ENCODE measurements at regions not wholly inside any gene's neighbourhood (a gene's known extent, or its start where the extent isn't known, plus 50 kb on each side); places are given as distances from the start of the nearest gene placed in this dataset.
"Not testable (repeated sequence)": the region's sequence is repeated elsewhere in the genome, so short reads cannot be mapped to it uniquely, and the experiment has no call there.

GRCh38 chr4:100657187-100657586 lies 139.4 kb upstream of the EMCN start:
- no peaks in the 10 kb centered on the region for H3K4me1 Mint-ChIP-seq (ENCODE audit: low read depth)
- H3K27me3 Mint-ChIP-seq (ENCODE audit: insufficient read depth), result no peaks in the 10 kb centered on the region
- intact Hi-C loops (cut with micrococcal nuclease), result no loop called here
- no peak overlapping the region for H3K4me3 Mint-ChIP-seq
- no peaks in the 10 kb centered on the region for H3K9me3 Mint-ChIP-seq
- no peak for DNase-seq (ENCODE audit: low spot score)
- H3K36me3 Mint-ChIP-seq (ENCODE audit: low read depth), result no peaks in the 10 kb centered on the region
- H3K27ac Mint-ChIP-seq, result no peak overlapping the region

DNA sequence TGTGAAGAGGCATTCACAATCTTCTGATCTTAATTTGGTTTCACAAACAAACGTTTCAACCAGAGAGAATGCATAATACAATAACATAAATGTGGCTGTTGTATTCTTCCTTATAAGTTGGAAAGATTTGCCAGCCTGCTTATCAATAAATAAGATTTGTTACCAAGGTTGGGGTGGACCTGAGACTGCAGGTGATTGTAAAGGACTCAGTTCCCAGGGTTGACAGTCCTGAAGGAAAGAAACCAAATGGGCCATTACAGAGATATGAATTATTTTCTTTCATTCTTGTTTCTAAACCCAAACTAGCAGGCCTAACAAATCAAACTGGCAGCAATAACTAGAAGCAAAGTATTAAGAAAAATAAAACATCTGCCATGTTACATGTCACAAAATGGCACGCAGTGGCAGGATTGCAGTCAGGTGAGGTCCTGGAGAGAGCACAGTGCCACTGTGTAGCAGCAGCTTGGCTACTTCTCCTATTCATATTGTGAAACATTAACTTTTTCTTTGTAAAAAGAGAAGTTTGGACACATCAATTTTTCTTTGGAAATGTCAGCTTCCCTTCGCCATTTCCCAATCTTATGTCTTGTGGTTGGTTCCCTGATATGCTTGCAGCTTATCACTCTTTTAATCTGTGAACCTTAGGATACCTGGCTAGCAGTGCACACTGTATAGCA lies 133.8 kb upstream of the EMCN start:
- Mint-ChIP-seq H3K4me1 (ENCODE audit: low read depth) (no peaks in the 10 kb centered on the region), H3K36me3 (ENCODE audit: low read depth) (no peaks in the 10 kb centered on the region), H3K27me3 (ENCODE audit: insufficient read depth) (no peaks in the 10 kb centered on the region), H3K9me3 (no peaks in the 10 kb centered on the region), H3K27ac (no peak overlapping the region), H3K4me3 (no peak overlapping the region)
- DNase-seq (ENCODE audit: low spot score), result no peak
- intact Hi-C loops (cut with micrococcal nuclease), result no loop called here

GRCh38 chr4:100649417-100649816 lies 131.6 kb upstream of the EMCN start:
- Mint-ChIP-seq H3K27me3 (ENCODE audit: insufficient read depth) (no peaks in the 10 kb centered on the region), H3K9me3 (no peaks in the 10 kb centered on the region), H3K27ac (no peak overlapping the region), H3K36me3 (ENCODE audit: low read depth) (no peaks in the 10 kb centered on the region), H3K4me3 (no peak overlapping the region), H3K4me1 (ENCODE audit: low read depth) (no peaks in the 10 kb centered on the region)
- intact Hi-C loops (cut with micrococcal nuclease), result no loop called here
- no peak for DNase-seq (ENCODE audit: low spot score)

DNA sequence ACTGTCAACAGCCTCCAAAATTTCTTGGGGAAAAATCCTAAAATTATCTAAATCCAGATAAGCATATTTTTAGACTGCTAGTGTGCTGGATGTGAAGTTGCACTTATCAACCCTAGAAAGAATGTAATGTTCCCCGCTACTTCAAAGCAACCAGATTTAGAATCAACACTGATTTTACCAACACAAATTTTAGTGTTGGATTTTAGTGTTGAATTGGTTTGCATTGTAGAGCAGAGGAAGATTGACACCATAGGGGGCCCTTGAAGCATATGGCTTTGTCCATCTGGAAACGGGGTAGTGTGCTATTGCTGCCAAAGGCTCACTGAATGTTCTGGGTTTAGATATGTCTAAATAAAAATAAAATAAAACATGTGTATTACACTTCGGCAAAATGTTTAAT lies 126.3 kb upstream of the EMCN start:
- H3K36me3 Mint-ChIP-seq (ENCODE audit: low read depth), result no peaks in the 10 kb centered on the region
- no peak for DNase-seq (ENCODE audit: low spot score)
- no peaks in the 10 kb centered on the region for H3K4me1 Mint-ChIP-seq (ENCODE audit: low read depth)
- intact Hi-C loops (cut with micrococcal nuclease), result no loop called here
- no peak overlapping the region for H3K4me3 Mint-ChIP-seq
- no peak overlapping the region for H3K27ac Mint-ChIP-seq
- no peaks in the 10 kb centered on the region for H3K27me3 Mint-ChIP-seq (ENCODE audit: insufficient read depth)
- no peaks in the 10 kb centered on the region for H3K9me3 Mint-ChIP-seq

- H3K4me1 Mint-ChIP-seq (ENCODE audit: low read depth), result no peaks in the 10 kb centered on the region
- no peak overlapping the region for H3K27ac Mint-ChIP-seq
- H3K4me3 Mint-ChIP-seq, result no peak overlapping the region
- no peak for DNase-seq (ENCODE audit: low spot score)
- no peaks in the 10 kb centered on the region for H3K27me3 Mint-ChIP-seq (ENCODE audit: insufficient read depth)
- intact Hi-C loops (cut with micrococcal nuclease), result no loop called here
- no peaks in the 10 kb centered on the region for H3K9me3 Mint-ChIP-seq
- no peaks in the 10 kb centered on the region for H3K36me3 Mint-ChIP-seq (ENCODE audit: low read depth)
Measured at GRCh38 chr4:100641336-100641735, 123.5 kb upstream of the EMCN start.

DNA sequence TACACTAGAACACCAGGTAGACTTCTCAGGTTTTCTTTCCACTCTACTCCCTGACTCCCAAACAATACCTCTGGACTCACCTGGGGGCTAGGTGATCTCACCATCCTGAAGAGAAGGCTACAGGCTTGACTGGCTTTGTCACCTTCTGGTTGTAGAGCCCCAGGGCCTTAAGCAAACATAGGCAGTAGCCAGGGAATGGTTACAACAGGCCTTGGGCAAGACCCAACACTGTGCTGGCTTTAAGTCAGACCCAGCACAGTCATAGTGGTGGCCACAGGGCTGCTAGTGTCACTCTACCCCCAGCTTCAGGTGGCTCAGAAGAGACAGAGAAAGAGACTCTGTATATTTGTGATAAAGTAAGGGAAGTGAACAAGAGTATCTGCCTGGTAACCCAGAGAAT lies 118.1 kb upstream of the EMCN start:
- no peak overlapping the region for H3K27ac Mint-ChIP-seq
- H3K4me3 Mint-ChIP-seq, result no peak overlapping the region
- intact Hi-C loops (cut with micrococcal nuclease), result no loop called here
- no peaks in the 10 kb centered on the region for H3K4me1 Mint-ChIP-seq (ENCODE audit: low read depth)
- DNase-seq (ENCODE audit: low spot score), result no peak
- H3K36me3 Mint-ChIP-seq (ENCODE audit: low read depth), result no peaks in the 10 kb centered on the region
- H3K9me3 Mint-ChIP-seq, result no peaks in the 10 kb centered on the region
- no peaks in the 10 kb centered on the region for H3K27me3 Mint-ChIP-seq (ENCODE audit: insufficient read depth)

GRCh38 chr4:100633269-100633668 lies 115.4 kb upstream of the EMCN start:
- no peaks in the 10 kb centered on the region for H3K36me3 Mint-ChIP-seq (ENCODE audit: low read depth)
- H3K27me3 Mint-ChIP-seq (ENCODE audit: insufficient read depth), result no peaks in the 10 kb centered on the region
- no peak for DNase-seq (ENCODE audit: low spot score)
- H3K9me3 Mint-ChIP-seq, result no peaks in the 10 kb centered on the region
- H3K4me1 Mint-ChIP-seq (ENCODE audit: low read depth), result no peaks in the 10 kb centered on the region
- H3K27ac Mint-ChIP-seq, result no peak overlapping the region
- intact Hi-C loops (cut with micrococcal nuclease), result no loop called here
- H3K4me3 Mint-ChIP-seq, result no peak overlapping the region

DNA sequence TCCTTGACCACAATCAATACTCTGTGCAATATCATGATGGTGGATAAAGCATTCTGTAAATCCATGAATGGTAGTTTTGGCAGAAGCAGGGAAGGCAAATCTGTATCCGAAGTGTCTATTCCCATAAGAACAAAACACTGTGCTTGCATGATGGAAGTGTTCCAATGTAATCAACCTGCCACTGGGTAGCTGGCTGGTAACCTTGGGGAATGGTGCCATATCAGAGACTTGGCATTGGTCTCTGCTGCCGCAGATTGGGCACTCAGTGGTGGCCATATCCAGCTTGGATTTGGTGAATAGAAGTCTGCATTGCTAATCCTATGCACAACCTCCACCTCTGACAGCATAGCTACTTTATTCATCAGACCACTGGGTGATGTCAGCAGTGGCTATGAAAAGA lies 114.3 kb upstream of the EMCN start:
- no peaks in the 10 kb centered on the region for H3K27me3 Mint-ChIP-seq (ENCODE audit: insufficient read depth)
- no peaks in the 10 kb centered on the region for H3K4me1 Mint-ChIP-seq (ENCODE audit: low read depth)
- H3K27ac Mint-ChIP-seq, result no peak overlapping the region
- H3K36me3 Mint-ChIP-seq (ENCODE audit: low read depth), result no peaks in the 10 kb centered on the region
- intact Hi-C loops (cut with micrococcal nuclease), result no loop called here
- DNase-seq (ENCODE audit: low spot score), result no peak
- H3K4me3 Mint-ChIP-seq, result no peak overlapping the region
- no peaks in the 10 kb centered on the region for H3K9me3 Mint-ChIP-seq

GRCh38 chr4:100631281-100631968 lies 113.6 kb upstream of the EMCN start:
- no peak overlapping the region for H3K4me3 Mint-ChIP-seq
- no peaks in the 10 kb centered on the region for H3K4me1 Mint-ChIP-seq (ENCODE audit: low read depth)
- no peak overlapping the region for H3K27ac Mint-ChIP-seq
- no peak for DNase-seq (ENCODE audit: low spot score)
- no peaks in the 10 kb centered on the region for H3K36me3 Mint-ChIP-seq (ENCODE audit: low read depth)
- intact Hi-C loops (cut with micrococcal nuclease), result no loop called here
- no peaks in the 10 kb centered on the region for H3K27me3 Mint-ChIP-seq (ENCODE audit: insufficient read depth)
- no peaks in the 10 kb centered on the region for H3K9me3 Mint-ChIP-seq

DNA sequence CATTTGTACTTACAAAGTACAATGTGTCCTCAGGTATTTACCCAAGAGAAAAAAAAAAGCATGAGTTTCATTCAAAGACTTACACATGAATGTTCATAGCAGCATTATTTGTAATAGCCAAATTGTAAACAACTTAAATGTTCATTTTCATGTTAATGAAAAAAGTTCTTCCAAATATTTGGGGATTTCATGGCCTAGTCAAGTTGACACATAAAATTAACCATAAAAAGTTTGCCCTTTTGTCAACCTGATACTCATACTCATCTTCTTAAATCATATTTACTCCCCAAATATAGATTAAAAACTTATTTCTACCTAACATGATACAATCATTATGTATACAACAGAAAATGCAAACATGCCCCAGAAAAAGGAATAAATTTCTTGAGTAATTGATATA lies 112.5 kb upstream of the EMCN start:
- H3K9me3 Mint-ChIP-seq, result peaks cover 1% of the 10 kb centered on the region
- no peaks in the 10 kb centered on the region for H3K36me3 Mint-ChIP-seq (ENCODE audit: low read depth)
- H3K4me3 Mint-ChIP-seq, result no peak overlapping the region
- no peak for DNase-seq (ENCODE audit: low spot score)
- no peaks in the 10 kb centered on the region for H3K27me3 Mint-ChIP-seq (ENCODE audit: insufficient read depth)
- no peaks in the 10 kb centered on the region for H3K4me1 Mint-ChIP-seq (ENCODE audit: low read depth)
- no peak overlapping the region for H3K27ac Mint-ChIP-seq
- intact Hi-C loops (cut with micrococcal nuclease), result no loop called here

DNA sequence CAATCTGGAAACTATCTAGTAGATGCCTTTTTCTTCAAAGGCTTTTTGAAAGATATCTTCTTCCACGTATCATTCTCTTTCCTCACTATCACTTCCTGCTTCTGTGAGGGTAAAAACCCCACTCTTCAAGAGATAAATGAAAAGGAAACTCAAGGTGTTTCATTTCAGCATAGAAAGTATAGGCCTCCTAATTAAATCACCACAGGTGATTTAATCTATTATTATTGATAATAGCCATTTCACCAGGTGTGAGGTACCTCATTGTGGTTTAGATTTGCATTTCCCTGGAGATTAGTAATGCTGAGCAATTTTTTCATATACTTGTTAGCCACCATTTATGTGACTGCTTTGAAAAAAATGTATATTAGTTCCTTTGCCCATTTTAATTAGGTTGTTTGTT lies 92.0 kb upstream of the EMCN start:
- no peaks in the 10 kb centered on the region for H3K9me3 Mint-ChIP-seq
- no peaks in the 10 kb centered on the region for H3K27me3 Mint-ChIP-seq (ENCODE audit: insufficient read depth)
- DNase-seq (ENCODE audit: low spot score), result no peak
- no peaks in the 10 kb centered on the region for H3K36me3 Mint-ChIP-seq (ENCODE audit: low read depth)
- H3K4me3 Mint-ChIP-seq, result no peak overlapping the region
- H3K27ac Mint-ChIP-seq, result no peak overlapping the region
- H3K4me1 Mint-ChIP-seq (ENCODE audit: low read depth), result no peaks in the 10 kb centered on the region
- intact Hi-C loops (cut with micrococcal nuclease), result no loop called here

DNA sequence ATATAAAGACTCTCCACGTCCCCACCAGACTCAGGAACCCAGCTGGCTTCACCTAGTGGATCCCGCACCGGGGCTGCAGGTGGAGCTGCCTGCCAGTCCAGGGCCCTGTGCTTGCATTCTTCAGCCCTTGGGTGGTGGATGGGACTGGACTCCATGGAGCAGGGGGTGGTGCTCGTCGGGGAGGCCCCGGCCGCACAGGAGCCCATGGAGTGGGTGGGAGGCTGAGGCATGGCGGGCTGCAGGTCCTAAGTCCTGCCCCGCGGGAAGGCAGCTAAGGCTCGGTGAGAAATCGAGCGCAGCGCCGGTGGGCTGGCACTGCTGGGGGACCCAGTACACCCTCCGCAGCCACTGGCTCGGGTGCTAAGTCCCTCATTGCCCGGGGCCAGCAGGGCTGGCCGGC lies 90.8 kb upstream of the EMCN start:
- H3K4me3 Mint-ChIP-seq; H3K27ac Mint-ChIP-seq; H3K4me1 Mint-ChIP-seq (ENCODE audit: low read depth); H3K36me3 Mint-ChIP-seq (ENCODE audit: low read depth); H3K9me3 Mint-ChIP-seq; H3K27me3 Mint-ChIP-seq (ENCODE audit: insufficient read depth); intact Hi-C loops (cut with micrococcal nuclease); DNase-seq (ENCODE audit: low spot score): not testable (repeated sequence)

DNA sequence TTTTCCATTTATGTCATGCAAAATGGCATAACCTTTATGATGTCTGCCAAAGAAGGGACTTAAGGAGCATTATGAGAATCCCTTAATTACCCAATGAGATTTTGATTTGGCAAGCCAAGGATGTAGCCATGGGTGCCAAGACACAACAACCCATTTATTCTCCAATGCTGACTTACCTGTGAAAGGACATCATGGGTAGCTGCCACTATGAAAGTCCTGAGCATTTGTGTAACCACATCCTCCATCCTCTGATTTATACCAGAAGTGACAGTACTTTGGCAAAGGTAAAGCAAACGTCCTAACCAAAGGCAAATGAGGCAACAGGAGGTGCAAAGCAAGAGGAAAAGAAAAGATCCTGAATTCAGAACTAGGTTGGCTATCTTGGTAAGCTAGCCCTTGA lies 87.3 kb upstream of the EMCN start:
- Mint-ChIP-seq H3K9me3 (no peaks in the 10 kb centered on the region), H3K4me1 (ENCODE audit: low read depth) (no peaks in the 10 kb centered on the region), H3K27ac (no peak overlapping the region), H3K4me3 (no peak overlapping the region), H3K27me3 (ENCODE audit: insufficient read depth) (no peaks in the 10 kb centered on the region), H3K36me3 (ENCODE audit: low read depth) (no peaks in the 10 kb centered on the region)
- intact Hi-C loops (cut with micrococcal nuclease), result no loop called here
- DNase-seq (ENCODE audit: low spot score), result no peak

- H3K36me3 Mint-ChIP-seq (ENCODE audit: low read depth), result no peaks in the 10 kb centered on the region
- intact Hi-C loops (cut with micrococcal nuclease), result no loop called here
- H3K4me3 Mint-ChIP-seq, result no peak overlapping the region
- DNase-seq (ENCODE audit: low spot score), result no peak
- no peaks in the 10 kb centered on the region for H3K4me1 Mint-ChIP-seq (ENCODE audit: low read depth)
- peaks cover 2% of the 10 kb centered on the region for H3K27me3 Mint-ChIP-seq (ENCODE audit: insufficient read depth)
- no peak overlapping the region for H3K27ac Mint-ChIP-seq
- H3K9me3 Mint-ChIP-seq, result no peaks in the 10 kb centered on the region
Measured at GRCh38 chr4:100593935-100594334, 76.1 kb upstream of the EMCN start.
